Stimulated activated CD8-positive, alpha-beta memory T cell treated with anti-CD3 and anti-CD28 coated beads, Interleukin-15, amount 100 ng/mL, for 1 hour (primary cell): ENCODE measurements at regions not wholly inside any gene's neighbourhood (a gene's known extent, or its start where the extent isn't known, plus 50 kb on each side); places are given as distances from the start of the nearest gene placed in this dataset.

Source experiments
- DNase-seq: peaks from one replicate; pipeline ENCODE4 v3.0.0-alpha.2; 2020; ENCODE audit warnings: low read depth

GRCh38 chr22:47629791-47630655 lies 867.6 kb downstream of the TBC1D22A start:
- no peak for DNase-seq

GRCh38 chr22:47629273-47629711 lies 866.8 kb downstream of the TBC1D22A start:
- no peak for DNase-seq

- no peak for DNase-seq
Observed at GRCh38 chr22:47628477-47629272, 866.2 kb downstream of the TBC1D22A start.

GRCh38 chr22:47627556-47628253 lies 865.3 kb downstream of the TBC1D22A start:
- no peak for DNase-seq

- no peak for DNase-seq
Observed at GRCh38 chr22:47626428-47627390, 864.3 kb downstream of the TBC1D22A start.

- no peak for DNase-seq
Observed at GRCh38 chr22:47625531-47626427, 863.3 kb downstream of the TBC1D22A start.

- DNase-seq: no peak
Observed at GRCh38 chr22:47625013-47625385, 862.5 kb downstream of the TBC1D22A start.

GRCh38 chr22:47624252-47625012 lies 862.0 kb downstream of the TBC1D22A start:
- no peak for DNase-seq

GRCh38 chr22:47623763-47624148 lies 861.3 kb downstream of the TBC1D22A start:
- no peak for DNase-seq

GRCh38 chr22:47623066-47623762 lies 860.8 kb downstream of the TBC1D22A start:
- no peak for DNase-seq

DNA sequence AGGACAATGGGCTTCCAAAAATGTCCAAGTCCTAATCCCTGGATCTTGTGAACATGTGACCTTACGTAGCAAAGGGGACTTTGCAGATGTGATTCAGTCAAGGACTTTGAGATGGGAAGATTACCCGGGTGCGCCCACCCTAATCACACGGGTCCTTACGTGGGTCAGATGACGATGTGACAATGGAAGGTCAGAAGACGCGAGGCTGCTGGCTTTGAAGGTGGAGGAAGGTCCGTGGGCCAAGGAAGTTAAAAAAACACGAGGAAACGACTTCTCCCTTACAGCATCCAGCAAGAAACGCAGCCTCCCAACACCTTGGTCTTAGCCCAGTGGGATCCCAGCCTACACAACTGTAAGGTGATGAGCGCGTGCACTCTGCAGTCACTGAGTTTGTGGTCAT lies 860.1 kb downstream of the TBC1D22A start:
- no peak for DNase-seq

- no peak for DNase-seq
Observed at GRCh38 chr22:47621253-47621652, 858.8 kb downstream of the TBC1D22A start.

GRCh38 chr22:47620391-47620790 lies 857.9 kb downstream of the TBC1D22A start:
- no peak for DNase-seq

GRCh38 chr22:47619631-47620030 lies 857.2 kb downstream of the TBC1D22A start:
- DNase-seq: no peak

GRCh38 chr22:47618180-47619010 lies 855.9 kb downstream of the TBC1D22A start:
- DNase-seq: no peak

DNA sequence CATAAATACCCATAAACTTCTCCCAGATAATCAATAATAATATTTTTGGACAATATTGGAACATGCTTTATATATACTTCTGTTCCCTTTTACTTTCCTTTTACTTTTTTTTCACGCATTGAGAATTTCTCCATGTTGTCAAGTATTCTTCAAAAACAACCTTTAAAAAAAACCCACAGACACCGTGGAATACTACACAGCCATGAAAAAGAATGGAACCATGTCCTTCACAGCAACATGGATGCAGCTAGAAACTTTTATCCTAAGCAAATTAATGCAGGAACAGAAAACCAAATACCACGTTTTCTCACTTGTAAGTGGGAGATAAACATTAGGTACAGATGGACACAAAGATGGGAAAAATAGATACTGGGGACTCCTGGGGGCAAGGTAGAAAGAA lies 854.7 kb downstream of the TBC1D22A start:
- DNase-seq: no peak

GRCh38 chr22:47616396-47617020 lies 854.1 kb downstream of the TBC1D22A start:
- DNase-seq: no peak

DNA sequence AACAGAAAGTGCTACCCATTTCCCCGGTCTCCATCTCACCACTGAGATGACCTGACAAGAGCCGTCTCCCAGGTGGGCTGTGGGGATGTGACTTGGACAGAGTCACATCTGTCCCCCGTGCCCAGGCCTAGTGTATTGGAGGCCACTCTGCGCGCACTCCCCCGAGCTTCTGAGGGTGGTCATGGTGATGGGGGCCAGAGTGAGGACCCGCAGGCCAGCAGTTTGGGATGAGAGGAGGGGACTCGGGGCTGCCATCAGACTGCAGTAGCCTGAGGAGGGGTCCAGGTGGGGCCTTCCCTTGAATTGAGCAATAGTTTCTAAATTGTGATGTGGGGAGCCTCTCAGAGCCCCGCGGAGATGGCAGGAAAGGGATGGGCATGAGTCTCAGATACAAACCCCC lies 852.6 kb downstream of the TBC1D22A start:
- DNase-seq: no peak
